Spleen (tissue), 7 donors: ENCODE measurements at regions not wholly inside any gene's neighbourhood (a gene's known extent, or its start where the extent isn't known, plus 50 kb on each side); places are given as distances from the start of the nearest gene placed in this dataset.

ENCODE experiments used
- POLR2A ChIP-seq, 3 donors: fragments of 450-650 bp; IDR thresholded peaks; one replicate each; pipeline ENCODE4 v1.5.1; 2017; ENCODE audit warnings: antibody characterized with exemption in 3 of 3, mild to moderate bottlenecking in 1 of 3
- TF ChIP-seq, protein P1 (sequence below), 11 experiments: fragments of 200-600 bp in 7 of 11; fragments of 450-650 bp in 4 of 11; sonication (generic) in 4 of 11; IDR thresholded peaks in 8 of 11; conservative IDR thresholded peaks in 3 of 11; 1 replicate in 7 of 11; 2 replicates in 4 of 11; pipeline versions ENCODE4 v1.4.0 to v1.8.0; 2016 to 2021; ENCODE audit warnings: antibody characterized with exemption in 11 of 11, inconsistent platforms in 4 of 11, mild to moderate bottlenecking in 1 of 11
- donor health status: DM: no; HTN: no; CAD: no; lungs with moderate emphysema.
- donor health status: DM: no; HTN: no; CAD: no.
- donor health status: DM: no; HTN: no; CAD: no.

DNA sequence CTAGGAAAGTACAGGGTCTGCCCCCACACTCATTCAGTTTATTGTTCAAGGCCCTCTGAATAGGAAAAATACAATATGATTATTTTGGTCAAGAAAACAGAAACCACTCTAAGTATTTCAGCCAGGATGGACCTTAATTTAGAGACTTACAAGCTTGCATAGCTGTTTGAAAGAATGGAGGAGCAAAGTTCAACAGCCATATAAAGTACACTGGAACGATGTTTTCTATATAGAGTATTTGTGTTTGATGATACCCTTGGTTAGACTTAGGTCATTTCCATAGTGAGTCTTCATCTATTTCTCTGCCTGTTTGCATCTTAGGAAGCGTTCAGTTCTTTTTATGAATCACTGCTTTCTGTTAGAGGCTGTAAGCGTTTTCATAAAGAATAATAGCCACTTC lies 366.2 kb downstream of the NUP35 start:
- TF ChIP-seq POLR2A (IDR thresholded peaks at IDR 0.05) = no peak
- TF ChIP-seq, protein P1, sequence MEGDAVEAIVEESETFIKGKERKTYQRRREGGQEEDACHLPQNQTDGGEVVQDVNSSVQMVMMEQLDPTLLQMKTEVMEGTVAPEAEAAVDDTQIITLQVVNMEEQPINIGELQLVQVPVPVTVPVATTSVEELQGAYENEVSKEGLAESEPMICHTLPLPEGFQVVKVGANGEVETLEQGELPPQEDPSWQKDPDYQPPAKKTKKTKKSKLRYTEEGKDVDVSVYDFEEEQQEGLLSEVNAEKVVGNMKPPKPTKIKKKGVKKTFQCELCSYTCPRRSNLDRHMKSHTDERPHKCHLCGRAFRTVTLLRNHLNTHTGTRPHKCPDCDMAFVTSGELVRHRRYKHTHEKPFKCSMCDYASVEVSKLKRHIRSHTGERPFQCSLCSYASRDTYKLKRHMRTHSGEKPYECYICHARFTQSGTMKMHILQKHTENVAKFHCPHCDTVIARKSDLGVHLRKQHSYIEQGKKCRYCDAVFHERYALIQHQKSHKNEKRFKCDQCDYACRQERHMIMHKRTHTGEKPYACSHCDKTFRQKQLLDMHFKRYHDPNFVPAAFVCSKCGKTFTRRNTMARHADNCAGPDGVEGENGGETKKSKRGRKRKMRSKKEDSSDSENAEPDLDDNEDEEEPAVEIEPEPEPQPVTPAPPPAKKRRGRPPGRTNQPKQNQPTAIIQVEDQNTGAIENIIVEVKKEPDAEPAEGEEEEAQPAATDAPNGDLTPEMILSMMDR (IDR thresholded peaks at IDR 0.05 in 8 of 11, conservative IDR thresholded peaks at IDR 0.05 in 3 of 11) = no peak
